ENCODE measurements at regions not wholly inside any gene's neighbourhood (a gene's known extent, or its start where the extent isn't known, plus 50 kb on each side); places are given as distances from the start of the nearest gene placed in this dataset.

DNA sequence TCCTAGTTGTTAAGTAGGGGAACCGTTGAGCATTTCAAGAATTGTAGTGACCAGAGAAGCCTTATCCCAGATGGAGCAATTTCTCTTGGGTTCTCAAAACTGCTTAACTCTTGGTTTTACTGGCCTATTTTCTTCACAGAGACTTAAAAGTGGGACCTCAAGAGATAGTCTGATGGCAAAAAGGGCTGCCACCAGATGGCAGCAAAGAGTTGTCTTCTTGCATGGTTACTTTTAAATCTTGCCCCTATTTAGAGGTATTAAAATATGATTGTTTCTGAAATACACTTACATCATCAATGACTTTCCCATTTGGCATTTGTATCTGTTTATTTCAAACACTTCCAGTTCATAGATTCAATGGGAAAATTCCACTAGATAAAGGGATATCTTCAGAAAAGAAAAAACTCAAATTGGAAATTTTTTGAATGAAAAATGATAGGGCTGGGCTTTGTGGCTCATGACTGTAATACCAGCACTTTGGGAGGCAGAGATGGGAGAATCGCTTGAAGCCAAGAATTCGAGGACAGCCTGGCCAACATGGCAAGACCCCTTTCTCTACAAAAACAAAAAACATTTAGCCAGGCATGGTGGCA, 69.9 kb upstream of the CNTN1 start:
- peak; percentile 77 for DNase-seq (ENCODE audit: low read depth)
- H3K4me3 ChIP-seq (ENCODE audit: low read depth, low read length) = no peak overlapping the region
- TF ChIP-seq CTCF (conservative IDR thresholded peaks at IDR 0.05; ENCODE audit: low read depth, low read length) = peak; percentile 77

- TF ChIP-seq CTCF (conservative IDR thresholded peaks at IDR 0.05; ENCODE audit: low read depth, low read length) = no peak
- no peak for DNase-seq (ENCODE audit: low read depth)
- H3K4me3 ChIP-seq (ENCODE audit: low read depth, low read length) = no peak overlapping the region
Measured at GRCh38 chr12:40632171-40632570, 60.1 kb upstream of the CNTN1 start.

GRCh38 chr12:40632933-40633332, 59.3 kb upstream of the CNTN1 start:
- no peak for DNase-seq (ENCODE audit: low read depth)
- H3K4me3 ChIP-seq (ENCODE audit: low read depth, low read length) = no peak overlapping the region
- no peak for TF ChIP-seq CTCF (conservative IDR thresholded peaks at IDR 0.05; ENCODE audit: low read depth, low read length)

- TF ChIP-seq CTCF (conservative IDR thresholded peaks at IDR 0.05; ENCODE audit: low read depth, low read length) = no peak
- no peak for DNase-seq (ENCODE audit: low read depth)
- no peak overlapping the region for H3K4me3 ChIP-seq (ENCODE audit: low read depth, low read length)
Measured at GRCh38 chr12:40634517-40635131, 57.6 kb upstream of the CNTN1 start.

- no peak for DNase-seq (ENCODE audit: low read depth)
- H3K4me3 ChIP-seq (ENCODE audit: low read depth, low read length) = no peak overlapping the region
- TF ChIP-seq CTCF (conservative IDR thresholded peaks at IDR 0.05; ENCODE audit: low read depth, low read length) = no peak
Measured at GRCh38 chr12:40635141-40635731, 57.0 kb upstream of the CNTN1 start.
